ENCODE measurements at regions not wholly inside any gene's neighbourhood (a gene's known extent, or its start where the extent isn't known, plus 50 kb on each side); places are given as distances from the start of the nearest gene placed in this dataset.

- no peak for DNase-seq (ENCODE audit: low read depth in 2 of 2)
These were observed 269.3 kb downstream of the FOXA2 start for GRCh38 chr20:22315073-22315472.

- no peak for DNase-seq (ENCODE audit: low read depth in 2 of 2)
These were observed 271.5 kb downstream of the FOXA2 start for GRCh38 chr20:22312744-22313346.

GRCh38 chr20:22308934-22309333, 275.4 kb downstream of the FOXA2 start:
- no peak for DNase-seq (ENCODE audit: low read depth in 2 of 2)

GRCh38 chr20:22307409-22307808, 277.0 kb downstream of the FOXA2 start:
- DNase-seq (ENCODE audit: low read depth in 2 of 2) = no peak

- DNase-seq (ENCODE audit: low read depth in 2 of 2) = no peak
These were observed 279.0 kb downstream of the FOXA2 start for GRCh38 chr20:22305381-22305780.

- no peak for DNase-seq (ENCODE audit: low read depth in 2 of 2)
These were observed 280.8 kb downstream of the FOXA2 start for GRCh38 chr20:22303523-22303922.

- no peak for DNase-seq (ENCODE audit: low read depth in 2 of 2)
These were observed 282.3 kb downstream of the FOXA2 start for GRCh38 chr20:22302039-22302438.

GRCh38 chr20:22293886-22294285, 290.5 kb downstream of the FOXA2 start:
- no peak for DNase-seq (ENCODE audit: low read depth in 2 of 2)

GRCh38 chr20:22289442-22289841, 294.9 kb downstream of the FOXA2 start:
- no peak for DNase-seq (ENCODE audit: low read depth in 2 of 2)

- no peak for DNase-seq (ENCODE audit: low read depth in 2 of 2)
These were observed 295.4 kb downstream of the FOXA2 start for GRCh38 chr20:22288957-22289356.

GRCh38 chr20:22288156-22288555, 296.2 kb downstream of the FOXA2 start:
- DNase-seq (ENCODE audit: low read depth in 2 of 2) = no peak

- no peak for DNase-seq (ENCODE audit: low read depth in 2 of 2)
These were observed 298.8 kb downstream of the FOXA2 start for GRCh38 chr20:22285555-22285954.

GRCh38 chr20:22282696-22283095, 301.7 kb downstream of the FOXA2 start:
- DNase-seq (ENCODE audit: low read depth in 2 of 2) = no peak

GRCh38 chr20:22274330-22274729, 310.0 kb downstream of the FOXA2 start:
- DNase-seq (ENCODE audit: low read depth in 2 of 2) = no peak

GRCh38 chr20:22268675-22269074, 315.7 kb downstream of the FOXA2 start:
- no peak for DNase-seq (ENCODE audit: low read depth in 2 of 2)

GRCh38 chr20:22264917-22265316, 319.5 kb downstream of the FOXA2 start:
- no peak for DNase-seq (ENCODE audit: low read depth in 2 of 2)

- DNase-seq (ENCODE audit: low read depth in 2 of 2) = no peak
These were observed 323.9 kb downstream of the FOXA2 start for GRCh38 chr20:22260506-22260905.

- DNase-seq (ENCODE audit: low read depth in 2 of 2) = no peak
These were observed 326.5 kb downstream of the FOXA2 start for GRCh38 chr20:22257912-22258311.

GRCh38 chr20:22248051-22248667, 336.2 kb downstream of the FOXA2 start:
- no peak for DNase-seq (ENCODE audit: low read depth in 2 of 2)

- no peak for DNase-seq (ENCODE audit: low read depth in 2 of 2)
These were observed 339.2 kb downstream of the FOXA2 start for GRCh38 chr20:22245139-22245538.

- no peak for DNase-seq (ENCODE audit: low read depth in 2 of 2)
These were observed 341.3 kb downstream of the FOXA2 start for GRCh38 chr20:22243067-22243466.

GRCh38 chr20:22241609-22242008, 342.8 kb downstream of the FOXA2 start:
- DNase-seq (ENCODE audit: low read depth in 2 of 2) = no peak

GRCh38 chr20:22232923-22233322, 351.4 kb downstream of the FOXA2 start:
- no peak for DNase-seq (ENCODE audit: low read depth in 2 of 2)

GRCh38 chr20:22232473-22232872, 351.9 kb downstream of the FOXA2 start:
- DNase-seq (ENCODE audit: low read depth in 2 of 2) = no peak

All from stimulated activated CD8-positive, alpha-beta memory T cell treated with anti-CD3 and anti-CD28 coated beads, Interleukin-7, amount 100 ng/mL, for 1 hour (primary cell).